ENCODE measurements at regions not wholly inside any gene's neighbourhood (a gene's known extent, or its start where the extent isn't known, plus 50 kb on each side); places are given as distances from the start of the nearest gene placed in this dataset.

GRCh38 chr5:116675626-116675910, 100.9 kb upstream of the SEMA6A start:
- TF ChIP-seq YY1 (IDR thresholded peaks at IDR 0.05; ENCODE audit: insufficient read depth, insufficient read length) = no peak
- no peak for TF ChIP-seq SUZ12 (IDR thresholded peaks at IDR 0.05; ENCODE audit: extremely low read depth, insufficient read depth, insufficient read length)
- no peak for TF ChIP-seq ZNF274 (IDR thresholded peaks at IDR 0.05; ENCODE audit: low read depth, low read length)

All from NT2/D1 (cell line).